OCI-LY3 (cell line): ENCODE measurements at regions not wholly inside any gene's neighbourhood (a gene's known extent, or its start where the extent isn't known, plus 50 kb on each side); places are given as distances from the start of the nearest gene placed in this dataset.
"Not testable (repeated sequence)": the region's sequence is repeated elsewhere in the genome, so short reads cannot be mapped to it uniquely, and the experiment has no call there.

Experiments used
- H2AFZ ChIP-seq: fragments of 200-600, 300-600 bp; shearing (Covaris generic); 2 replicates; pipeline ENCODE4 v1.6.0; 2014; ENCODE audit warnings: antibody characterized with exemption, low read depth, low read length
- H3K27ac ChIP-seq: fragments of 200-600, 300-600 bp; sonication (generic); 2 replicates; pipeline ENCODE4 v1.5.1; 2014; ENCODE audit warnings: mild to moderate bottlenecking, low read length, moderate library complexity, mixed read lengths
- H3K27me3 ChIP-seq: fragments of 200-600, 300-600 bp; sonication (generic); 2 replicates; pipeline ENCODE4 v1.6.1; 2014; ENCODE audit warnings: low read depth, low read length, mixed read lengths
- H3K36me3 ChIP-seq: fragments of 200-600, 300-600 bp; sonication (generic); replicated peaks from 2 replicates; pipeline ENCODE3; 2014; ENCODE audit warnings: low read depth, low read length, mixed read lengths
- H3K4me1 ChIP-seq: fragments of 300-600, 200-600 bp; sonication (generic); 2 replicates; pipeline ENCODE4 v1.6.1; 2014; ENCODE audit warnings: low read length, mixed read lengths
- H3K4me2 ChIP-seq: fragments of 200-600, 300-600 bp; sonication (generic); 2 replicates; pipeline ENCODE4 v1.6.1; 2014; ENCODE audit warnings: low read length, mixed read lengths
- H3K4me3 ChIP-seq: fragments of 300-600, 200-600 bp; sonication (generic); 2 replicates; pipeline ENCODE4 v1.5.1; 2014; ENCODE audit warnings: antibody characterized with exemption, mild to moderate bottlenecking, low read length, moderate library complexity
- H3K79me2 ChIP-seq: fragments of 300-600, 200-600 bp; shearing (Covaris generic); 2 replicates; pipeline ENCODE4 v1.6.1; 2014; ENCODE audit warnings: mild to moderate bottlenecking, low read length, mixed read lengths
- H3K9ac ChIP-seq: fragments of 300-600, 200-600 bp; shearing (Covaris generic); 2 replicates; pipeline ENCODE4 v1.6.0; 2014; ENCODE audit warnings: mild to moderate bottlenecking, low read length, moderate library complexity
- H3K9me3 ChIP-seq: fragments of 200-600, 300-600 bp; shearing (Covaris generic); 2 replicates; pipeline ENCODE4 v1.6.1; 2014; ENCODE audit warnings: low read length, mixed read lengths; ENCODE audit not compliant: insufficient read depth
- H4K20me1 ChIP-seq: fragments of 200-600, 300-600 bp; sonication (generic); 2 replicates; pipeline ENCODE4 v1.6.1; 2016; ENCODE audit warnings: low read length, mixed read lengths; ENCODE audit not compliant: insufficient read depth
- CTCF ChIP-seq: fragments of 200-600, 300-600 bp; sonication (generic); IDR thresholded peaks from 2 replicates; pipeline ENCODE4 v1.5.1; 2014; ENCODE audit warnings: antibody characterized with exemption, low read length, low read depth
- EZH2phosphoT487 ChIP-seq: fragments of 200-600 bp; shearing (Covaris generic); IDR thresholded peaks from 2 replicates; pipeline ENCODE4 v1.6.1; 2018; ENCODE audit warnings: antibody characterized with exemption, mixed run types, low read depth

GRCh38 chr9:84535973-84536372 lies 133.6 kb upstream of the NTRK2 start:
- not testable (repeated sequence) for H3K4me1 ChIP-seq, H3K79me2 ChIP-seq, H3K9me3 ChIP-seq, H3K27me3 ChIP-seq, H4K20me1 ChIP-seq, H3K9ac ChIP-seq, H3K4me2 ChIP-seq, H3K4me3 ChIP-seq, H2AFZ ChIP-seq, H3K27ac ChIP-seq, H3K36me3 ChIP-seq

GRCh38 chr9:84538879-84539278 lies 130.7 kb upstream of the NTRK2 start:
- Histone ChIP-seq H3K27ac (no peak overlapping the region), H2AFZ (no peak overlapping the region), H3K4me3 (no peak overlapping the region), H3K36me3 (no peaks in the 10 kb centered on the region), H3K79me2 (no peaks in the 10 kb centered on the region), H3K4me2 (no peak overlapping the region), H3K4me1 (no peaks in the 10 kb centered on the region), H3K9ac (no peak overlapping the region), H4K20me1 (no peaks in the 10 kb centered on the region), H3K27me3 (no peaks in the 10 kb centered on the region), H3K9me3 (no peaks in the 10 kb centered on the region)
- TF ChIP-seq CTCF (no peak), EZH2phosphoT487 (no peak)

- H3K9ac ChIP-seq: no peak overlapping the region
- H4K20me1 ChIP-seq: no peaks in the 10 kb centered on the region
- no peak overlapping the region for H3K4me3 ChIP-seq
- H3K4me1 ChIP-seq: no peaks in the 10 kb centered on the region
- H3K36me3 ChIP-seq: no peaks in the 10 kb centered on the region
- H3K79me2 ChIP-seq: no peaks in the 10 kb centered on the region
- no peak overlapping the region for H3K4me2 ChIP-seq
- H3K27ac ChIP-seq: no peak overlapping the region
- H2AFZ ChIP-seq: no peak overlapping the region
- 0 out of 2 replicates have a peak, but pooled peaks cover 2% of the 10 kb centered on the region for H3K27me3 ChIP-seq
- no peak for TF ChIP-seq CTCF
- TF ChIP-seq EZH2phosphoT487: no peak
- no peaks in the 10 kb centered on the region for H3K9me3 ChIP-seq
Observed at GRCh38 chr9:84542554-84542953, 127.0 kb upstream of the NTRK2 start.

- Histone ChIP-seq H3K27me3 (peaks cover 5% of the 10 kb centered on the region; the same call in 1 of the 2 replicates), H3K27ac (no peak overlapping the region), H3K9ac (no peak overlapping the region), H2AFZ (no peak overlapping the region), H3K4me1 (no peaks in the 10 kb centered on the region), H3K36me3 (no peaks in the 10 kb centered on the region), H3K79me2 (no peaks in the 10 kb centered on the region), H3K4me3 (no peak overlapping the region), H4K20me1 (no peaks in the 10 kb centered on the region), H3K4me2 (no peak overlapping the region), H3K9me3 (no peaks in the 10 kb centered on the region)
- TF ChIP-seq EZH2phosphoT487 (no peak), CTCF (no peak)
Observed at GRCh38 chr9:84554069-84554664, 115.4 kb upstream of the NTRK2 start.
